HepG2 (cell line): ENCODE measurements at regions not wholly inside any gene's neighbourhood (a gene's known extent, or its start where the extent isn't known, plus 50 kb on each side); places are given as distances from the start of the nearest gene placed in this dataset.

Experiments
- ATAC-seq: fragments of 200-7000 bp; cut with Tn5 transposase; 3 replicates; pipeline ENCODE4 v1.9.1; 2020; ENCODE audit warnings: mild to moderate bottlenecking, moderate library complexity
- BruUV-seq: library from RNA; stranded (reverse); fragments of 400-500 nt; replicated peaks from 2 replicates; lab custom pipeline; 2021; lab: Mats Ljungman, UMichigan
- CTCF ChIA-PET: fragments of 300-600 bp; formaldehyde crosslinking; extraction: SDS; loops from one replicate; lab custom pipeline; 2021; ENCODE audit warnings: low total read pairs, inconsistent platforms, low intra/inter-chr PET ratio; lab: Yijun Ruan, JAX
- POLR2A ChIA-PET: fragments of 350-600 bp; sonication (Branson Sonifier 250); formaldehyde crosslinking; loops from one replicate; lab custom pipeline; 2020; ENCODE audit warnings: antibody characterized with exemption, inconsistent platforms; lab: Yijun Ruan, JAX
- DNase-seq: peaks from one replicate; pipeline ENCODE4 v3.0.0-alpha.2; 2015; ENCODE audit warnings: low spot score
- FAIRE-seq: peaks from 3 replicates; lab custom pipeline; 2011; peaks lifted over from hg19 to GRCh38; lab: Jason Lieb, UNC
- H2AFZ ChIP-seq: one replicate; pipeline ENCODE4 v1.6.1; 2011; ENCODE audit warnings: low read length, inconsistent platforms
- H3K27ac ChIP-seq: fragments of 300-600 bp; 3 replicates; pipeline ENCODE4 v1.8.0; 2011; ENCODE audit warnings: mixed run types, mild to moderate bottlenecking, mixed read lengths, low read length, inconsistent platforms; ENCODE audit not compliant: insufficient read depth; ENCODE audit errors: extremely low read length
- H3K27me3 ChIP-seq, 2 experiments: fragments of 200-600 bp in 1 of 2; 2 replicates in 1 of 2; 3 replicates in 1 of 2; pipeline versions ENCODE4 v1.6.0 to v1.8.0; 2011; ENCODE audit warnings: low read length in 2 of 2, mild to moderate bottlenecking in 2 of 2, moderate library complexity in 2 of 2, inconsistent platforms in 1 of 2; ENCODE audit not compliant: insufficient read depth in 2 of 2, control insufficient read depth in 1 of 2
- H3K36me3 ChIP-seq, 2 experiments: fragments of 200-600 bp in 1 of 2; replicated peaks in 1 of 2; 2 replicates in 1 of 2; 3 replicates in 1 of 2; pipeline versions ENCODE4 v1.5.1 to v1.8.0; 2011; ENCODE audit warnings: low read length in 2 of 2, inconsistent platforms in 1 of 2; ENCODE audit not compliant: insufficient read depth in 2 of 2, control insufficient read depth in 1 of 2
- H3K4me1 ChIP-seq: 2 replicates; pipeline ENCODE4 v1.5.1; 2012; ENCODE audit warnings: low read length, inconsistent platforms; ENCODE audit not compliant: insufficient read depth
- H3K4me2 ChIP-seq: 2 replicates; pipeline ENCODE4 v1.6.0; 2011; ENCODE audit warnings: low read depth, low read length, inconsistent platforms
- H3K4me3 ChIP-seq, 3 experiments: fragments of 200-600 bp in 1 of 3; sonication (generic), shearing (Covaris generic) in 1 of 3; replicated peaks in 1 of 3; 2 replicates each; pipeline ENCODE4 v1.5.1; 2011 to 2016; ENCODE audit warnings: low read length in 3 of 3, inconsistent platforms in 2 of 3, low read depth in 2 of 3, mild to moderate bottlenecking in 2 of 3, control low read depth in 1 of 3, mixed read lengths in 1 of 3; ENCODE audit not compliant: insufficient read depth in 1 of 3
- H3K79me2 ChIP-seq: one replicate; pipeline ENCODE4 v1.6.1; 2011; ENCODE audit warnings: low read length, inconsistent platforms; ENCODE audit not compliant: insufficient read depth
- H3K9ac ChIP-seq: 2 replicates; pipeline ENCODE4 v1.6.0; 2011; ENCODE audit warnings: mild to moderate bottlenecking, low read depth, low read length, inconsistent platforms; ENCODE audit not compliant: insufficient read depth
- H3K9me3 ChIP-seq: 2 replicates; pipeline ENCODE4 v1.5.1; 2012; ENCODE audit warnings: mild to moderate bottlenecking, low read length
- H4K20me1 ChIP-seq: 2 replicates; pipeline ENCODE4 v1.6.0; 2011; ENCODE audit warnings: inconsistent platforms, mild to moderate bottlenecking, low read length, moderate library complexity; ENCODE audit not compliant: insufficient read depth
- ATAD3A ChIP-seq: sonication (generic); formaldehyde crosslinking; IDR thresholded peaks from 2 replicates; pipeline ENCODE4 v1.4.0; 2020; ENCODE audit warnings: missing genetic modification reagents
- CEBPB ChIP-seq: IDR thresholded peaks from 2 replicates; pipeline ENCODE4 v1.6.1; 2011; ENCODE audit warnings: low read depth, low read length, improper control_type of control experiment, borderline replicate concordance
- CEBPG ChIP-seq: IDR thresholded peaks from 2 replicates; pipeline ENCODE4 v1.6.1; 2016
- ETV6 ChIP-seq: sonication (generic); formaldehyde crosslinking; conservative IDR thresholded peaks from 2 replicates; pipeline ENCODE4 v1.4.0; 2020; ENCODE audit warnings: missing genetic modification reagents
- ZNF12 ChIP-seq: sonication (generic); formaldehyde crosslinking; IDR thresholded peaks from 2 replicates; pipeline ENCODE4 v1.5.0; 2020; ENCODE audit warnings: missing genetic modification reagents
- WGBS: methylation state at CpG from one replicate; pipeline ENCODE4 v1.1.6; 2017; ENCODE audit warnings: low lambda C conversion rate; 5-methylcytosine and 5-hydroxymethylcytosine counted together
- in situ Hi-C: cut with HindIII; loops from 2 replicates; pipeline ENCODE4 v1.10.0; 2017; ENCODE audit warnings: low pct_unique_long_range_greater_than_20kb; ENCODE audit not compliant: extremely low pct_ligation_motif_present
- intact Hi-C: fragments of 100-400 bp; cut with micrococcal nuclease; formaldehyde crosslinking; loops from one replicate; pipeline ENCODE4 v1.10.0; 2022; ENCODE audit not compliant: unreplicated experiment

- no peak overlapping the region for H3K9ac ChIP-seq
- WGBS, result 38% methylated on average over 1 of the region's 5 CpGs
- H3K79me2 ChIP-seq, result no peaks in the 10 kb centered on the region
- H4K20me1 ChIP-seq, result no peaks in the 10 kb centered on the region
- H3K4me2 ChIP-seq, result no peak overlapping the region
- FAIRE-seq (no peak), ATAC-seq (no peak), DNase-seq (no peak)
- H3K4me1 ChIP-seq, result no peaks in the 10 kb centered on the region
- H3K9me3 ChIP-seq, result peaks cover 70% of the 10 kb centered on the region
- ChIA-PET CTCF (no interaction called here), POLR2A (no interaction called here)
- no peak overlapping the region for H3K27ac ChIP-seq
- no peak overlapping the region for H2AFZ ChIP-seq
- BruUV-seq, result no TSS peak
- no peak overlapping the region for H3K4me3 ChIP-seq
- no peaks in the 10 kb centered on the region for H3K27me3 ChIP-seq
- intact Hi-C loops (no loop called here), in situ Hi-C loops (no loop called here)
- TF ChIP-seq ETV6 (CRISPR knock-in tag) (no peak), ZNF12 (CRISPR knock-in tag) (no peak)
- no peaks in the 10 kb centered on the region for H3K36me3 ChIP-seq
Measured at GRCh38 chr21:28234326-28234725, 758.4 kb downstream of the LTN1 start.

- CTCF ChIA-PET, result no interaction called here
- TF ChIP-seq ATAD3A (CRISPR knock-in tag), result no peak
- TF ChIP-seq CEBPB, result peak; percentile 88
- TF ChIP-seq CEBPG (CRISPR knock-in tag), result 0 out of 2 replicates have a peak, but pooled peaks have one; percentile 16
- TF ChIP-seq, all 625 proteins: peak for 2
- BruUV-seq, result no TSS peak
- no peaks in the 10 kb centered on the region for H3K27me3 ChIP-seq
- intact Hi-C loops, result no loop called here
- H3K9me3 ChIP-seq, result peaks cover 67% of the 10 kb centered on the region
- H3K79me2 ChIP-seq, result no peaks in the 10 kb centered on the region
- no peaks in the 10 kb centered on the region for H4K20me1 ChIP-seq
- H3K27ac ChIP-seq, result no peak overlapping the region
- 46% methylated on average over 8 of the region's 9 CpGs for WGBS
- no peaks in the 10 kb centered on the region for H3K4me1 ChIP-seq
- no peak overlapping the region for H3K4me3 ChIP-seq
- no peak for ATAC-seq
- in situ Hi-C loops, result no loop called here
- POLR2A ChIA-PET, result no interaction called here
- no peak overlapping the region for H3K4me2 ChIP-seq
- H3K36me3 ChIP-seq, result no peaks in the 10 kb centered on the region
- no peak overlapping the region for H2AFZ ChIP-seq
- no peak for DNase-seq
- FAIRE-seq, result no peak
- no peak overlapping the region for H3K9ac ChIP-seq
Measured at GRCh38 chr21:28233536-28234220, 759.0 kb downstream of the LTN1 start.
